SK-N-SH treated with all-trans-retinoic acid at 6 μM for 48 hours (cell line): ENCODE measurements at regions not wholly inside any gene's neighbourhood (a gene's known extent, or its start where the extent isn't known, plus 50 kb on each side); places are given as distances from the start of the nearest gene placed in this dataset.

Source experiments
- ATAC-seq: fragments of 200-7000 bp; cut with Tn5 transposase; 3 replicates; pipeline ENCODE4 v1.9.1; 2020; ENCODE audit warnings: mild to moderate bottlenecking, moderate library complexity
- ARNTL ChIP-seq: fragments of 450-650 bp; formaldehyde crosslinking; IDR thresholded peaks from 2 replicates; pipeline ENCODE4 v1.5.0; 2020; ENCODE audit warnings: low read depth, mild to moderate bottlenecking, moderate library complexity, borderline replicate concordance
- BACH2 ChIP-seq: fragments of 250-450 bp; sonication (Bioruptor Pico); IDR thresholded peaks from 2 replicates; pipeline ENCODE4 v1.9.0; 2021; ENCODE audit warnings: mild to moderate bottlenecking, borderline replicate concordance
- CSDC2 ChIP-seq: fragments of 250-450 bp; sonication (Bioruptor Pico); IDR thresholded peaks from 2 replicates; pipeline ENCODE4 v1.5.0; 2020; ENCODE audit warnings: mild to moderate bottlenecking, moderate library complexity
- ESRRG ChIP-seq: fragments of 250-450 bp; sonication (Bioruptor Pico); IDR thresholded peaks from 2 replicates; pipeline ENCODE4 v1.6.1; 2021; ENCODE audit warnings: mild to moderate bottlenecking
- GLIS3 ChIP-seq: fragments of 250-450 bp; sonication (Bioruptor Pico); IDR thresholded peaks from 2 replicates; pipeline ENCODE4 v1.5.0; 2020; ENCODE audit warnings: mild to moderate bottlenecking, moderate library complexity
- ISL1 ChIP-seq: fragments of 250-450 bp; sonication (Bioruptor Pico); IDR thresholded peaks from 2 replicates; pipeline ENCODE4 v2.1.2; 2022; ENCODE audit warnings: mild to moderate bottlenecking, moderate library complexity
- OSR1 ChIP-seq: fragments of 250-450 bp; sonication (Bioruptor Pico); IDR thresholded peaks from 2 replicates; pipeline ENCODE4 v1.8.0; 2022; ENCODE audit warnings: moderate library complexity, mild to moderate bottlenecking, inconsistent platforms
- PPARA ChIP-seq: fragments of 250-450 bp; sonication (Bioruptor Pico); IDR thresholded peaks from 2 replicates; pipeline ENCODE4 v1.5.0; 2020; ENCODE audit warnings: mild to moderate bottlenecking, borderline replicate concordance
- SNAI2 ChIP-seq: fragments of 250-450 bp; sonication (Bioruptor Pico); IDR thresholded peaks from 2 replicates; pipeline ENCODE4 v1.5.0; 2020; ENCODE audit warnings: mild to moderate bottlenecking, moderate library complexity
- TCF4 ChIP-seq: fragments of 250-450 bp; sonication (Bioruptor Pico); IDR thresholded peaks from 2 replicates; pipeline ENCODE4 v1.8.0; 2021; ENCODE audit warnings: mild to moderate bottlenecking, moderate library complexity, borderline replicate concordance
- TOX ChIP-seq: fragments of 250-450 bp; sonication (Bioruptor Pico); IDR thresholded peaks from 2 replicates; pipeline ENCODE4 v1.8.0; 2021; ENCODE audit warnings: mild to moderate bottlenecking, moderate library complexity, borderline replicate concordance
- ZC3H10 ChIP-seq: fragments of 250-450 bp; sonication (Bioruptor Pico); IDR thresholded peaks from 2 replicates; pipeline ENCODE4 v1.5.1; 2021; ENCODE audit warnings: mild to moderate bottlenecking, moderate library complexity
- ZFP3 ChIP-seq: fragments of 250-450 bp; sonication (Bioruptor Pico); IDR thresholded peaks from 2 replicates; pipeline ENCODE4 v1.5.0; 2020; ENCODE audit warnings: mild to moderate bottlenecking, moderate library complexity
- ZNF8 ChIP-seq: fragments of 450-650 bp; formaldehyde crosslinking; IDR thresholded peaks from 2 replicates; pipeline ENCODE4 v1.5.0; 2020; ENCODE audit warnings: mild to moderate bottlenecking, moderate library complexity
- TF ChIP-seq, protein P1 (sequence below): fragments of 250-450 bp; sonication (Bioruptor Pico); IDR thresholded peaks from 2 replicates; pipeline ENCODE4 v1.8.0; 2020; ENCODE audit warnings: mild to moderate bottlenecking, moderate library complexity, borderline replicate concordance
- TF ChIP-seq, protein P2 (sequence below): fragments of 250-450 bp; sonication (Bioruptor Pico); IDR thresholded peaks from 2 replicates; pipeline ENCODE4 v1.5.0; 2020; ENCODE audit warnings: mild to moderate bottlenecking, moderate library complexity
- TF ChIP-seq, protein P3 (sequence below): fragments of 250-450 bp; sonication (Bioruptor Pico); IDR thresholded peaks from 2 replicates; pipeline ENCODE4 v1.5.1; 2020; ENCODE audit warnings: low read depth, mild to moderate bottlenecking, moderate library complexity
- TF ChIP-seq, protein P4 (sequence below): fragments of 250-450 bp; sonication (Bioruptor Pico); IDR thresholded peaks from 2 replicates; pipeline ENCODE4 v1.5.1; 2021; ENCODE audit warnings: mild to moderate bottlenecking, moderate library complexity
- TF ChIP-seq, protein P5 (sequence below): fragments of 250-450 bp; sonication (Bioruptor Pico); IDR thresholded peaks from 2 replicates; pipeline ENCODE4 v1.8.0; 2021; ENCODE audit warnings: low read depth, mild to moderate bottlenecking, moderate library complexity, borderline replicate concordance

DNA sequence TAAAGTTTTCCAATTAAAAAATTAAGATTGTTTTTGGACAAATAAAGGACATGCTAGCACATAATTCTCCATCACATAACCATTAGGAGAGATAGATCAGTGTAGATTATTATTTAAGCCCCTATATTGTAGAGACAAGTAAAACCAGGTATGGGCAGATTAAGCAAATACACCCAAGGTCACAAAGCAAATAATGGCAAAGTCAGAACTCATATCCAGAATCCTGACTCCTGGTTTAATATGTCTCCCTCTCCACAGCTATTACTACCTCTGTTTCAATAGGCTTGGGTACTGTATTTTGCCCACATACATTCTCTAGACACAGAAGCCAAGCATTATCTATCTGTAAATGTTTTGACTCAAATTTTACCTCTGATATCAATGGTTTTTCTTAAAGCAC lies 282.3 kb downstream of the EPHA4 start:
- no peak for TF ChIP-seq ISL1 (CRISPR knock-in tag)
- TF ChIP-seq, protein P1, sequence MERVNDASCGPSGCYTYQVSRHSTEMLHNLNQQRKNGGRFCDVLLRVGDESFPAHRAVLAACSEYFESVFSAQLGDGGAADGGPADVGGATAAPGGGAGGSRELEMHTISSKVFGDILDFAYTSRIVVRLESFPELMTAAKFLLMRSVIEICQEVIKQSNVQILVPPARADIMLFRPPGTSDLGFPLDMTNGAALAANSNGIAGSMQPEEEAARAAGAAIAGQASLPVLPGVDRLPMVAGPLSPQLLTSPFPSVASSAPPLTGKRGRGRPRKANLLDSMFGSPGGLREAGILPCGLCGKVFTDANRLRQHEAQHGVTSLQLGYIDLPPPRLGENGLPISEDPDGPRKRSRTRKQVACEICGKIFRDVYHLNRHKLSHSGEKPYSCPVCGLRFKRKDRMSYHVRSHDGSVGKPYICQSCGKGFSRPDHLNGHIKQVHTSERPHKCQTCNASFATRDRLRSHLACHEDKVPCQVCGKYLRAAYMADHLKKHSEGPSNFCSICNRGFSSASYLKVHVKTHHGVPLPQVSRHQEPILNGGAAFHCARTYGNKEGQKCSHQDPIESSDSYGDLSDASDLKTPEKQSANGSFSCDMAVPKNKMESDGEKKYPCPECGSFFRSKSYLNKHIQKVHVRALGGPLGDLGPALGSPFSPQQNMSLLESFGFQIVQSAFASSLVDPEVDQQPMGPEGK (CRISPR knock-in tag): no peak
- no peak for TF ChIP-seq ARNTL (CRISPR knock-in tag)
- no peak for TF ChIP-seq BACH2
- TF ChIP-seq, protein P2, sequence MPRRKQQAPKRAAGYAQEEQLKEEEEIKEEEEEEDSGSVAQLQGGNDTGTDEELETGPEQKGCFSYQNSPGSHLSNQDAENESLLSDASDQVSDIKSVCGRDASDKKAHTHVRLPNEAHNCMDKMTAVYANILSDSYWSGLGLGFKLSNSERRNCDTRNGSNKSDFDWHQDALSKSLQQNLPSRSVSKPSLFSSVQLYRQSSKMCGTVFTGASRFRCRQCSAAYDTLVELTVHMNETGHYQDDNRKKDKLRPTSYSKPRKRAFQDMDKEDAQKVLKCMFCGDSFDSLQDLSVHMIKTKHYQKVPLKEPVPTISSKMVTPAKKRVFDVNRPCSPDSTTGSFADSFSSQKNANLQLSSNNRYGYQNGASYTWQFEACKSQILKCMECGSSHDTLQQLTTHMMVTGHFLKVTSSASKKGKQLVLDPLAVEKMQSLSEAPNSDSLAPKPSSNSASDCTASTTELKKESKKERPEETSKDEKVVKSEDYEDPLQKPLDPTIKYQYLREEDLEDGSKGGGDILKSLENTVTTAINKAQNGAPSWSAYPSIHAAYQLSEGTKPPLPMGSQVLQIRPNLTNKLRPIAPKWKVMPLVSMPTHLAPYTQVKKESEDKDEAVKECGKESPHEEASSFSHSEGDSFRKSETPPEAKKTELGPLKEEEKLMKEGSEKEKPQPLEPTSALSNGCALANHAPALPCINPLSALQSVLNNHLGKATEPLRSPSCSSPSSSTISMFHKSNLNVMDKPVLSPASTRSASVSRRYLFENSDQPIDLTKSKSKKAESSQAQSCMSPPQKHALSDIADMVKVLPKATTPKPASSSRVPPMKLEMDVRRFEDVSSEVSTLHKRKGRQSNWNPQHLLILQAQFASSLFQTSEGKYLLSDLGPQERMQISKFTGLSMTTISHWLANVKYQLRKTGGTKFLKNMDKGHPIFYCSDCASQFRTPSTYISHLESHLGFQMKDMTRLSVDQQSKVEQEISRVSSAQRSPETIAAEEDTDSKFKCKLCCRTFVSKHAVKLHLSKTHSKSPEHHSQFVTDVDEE (CRISPR knock-in tag): no peak
- no peak for TF ChIP-seq TOX (CRISPR knock-in tag)
- no peak for TF ChIP-seq SNAI2 (CRISPR knock-in tag)
- TF ChIP-seq, protein P3, sequence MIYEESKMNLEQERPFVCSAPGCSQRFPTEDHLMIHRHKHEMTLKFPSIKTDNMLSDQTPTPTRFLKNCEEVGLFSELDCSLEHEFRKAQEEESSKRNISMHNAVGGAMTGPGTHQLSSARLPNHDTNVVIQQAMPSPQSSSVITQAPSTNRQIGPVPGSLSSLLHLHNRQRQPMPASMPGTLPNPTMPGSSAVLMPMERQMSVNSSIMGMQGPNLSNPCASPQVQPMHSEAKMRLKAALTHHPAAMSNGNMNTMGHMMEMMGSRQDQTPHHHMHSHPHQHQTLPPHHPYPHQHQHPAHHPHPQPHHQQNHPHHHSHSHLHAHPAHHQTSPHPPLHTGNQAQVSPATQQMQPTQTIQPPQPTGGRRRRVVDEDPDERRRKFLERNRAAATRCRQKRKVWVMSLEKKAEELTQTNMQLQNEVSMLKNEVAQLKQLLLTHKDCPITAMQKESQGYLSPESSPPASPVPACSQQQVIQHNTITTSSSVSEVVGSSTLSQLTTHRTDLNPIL (CRISPR knock-in tag): no peak
- no peak for TF ChIP-seq GLIS3 (CRISPR knock-in tag)
- TF ChIP-seq, protein P4, sequence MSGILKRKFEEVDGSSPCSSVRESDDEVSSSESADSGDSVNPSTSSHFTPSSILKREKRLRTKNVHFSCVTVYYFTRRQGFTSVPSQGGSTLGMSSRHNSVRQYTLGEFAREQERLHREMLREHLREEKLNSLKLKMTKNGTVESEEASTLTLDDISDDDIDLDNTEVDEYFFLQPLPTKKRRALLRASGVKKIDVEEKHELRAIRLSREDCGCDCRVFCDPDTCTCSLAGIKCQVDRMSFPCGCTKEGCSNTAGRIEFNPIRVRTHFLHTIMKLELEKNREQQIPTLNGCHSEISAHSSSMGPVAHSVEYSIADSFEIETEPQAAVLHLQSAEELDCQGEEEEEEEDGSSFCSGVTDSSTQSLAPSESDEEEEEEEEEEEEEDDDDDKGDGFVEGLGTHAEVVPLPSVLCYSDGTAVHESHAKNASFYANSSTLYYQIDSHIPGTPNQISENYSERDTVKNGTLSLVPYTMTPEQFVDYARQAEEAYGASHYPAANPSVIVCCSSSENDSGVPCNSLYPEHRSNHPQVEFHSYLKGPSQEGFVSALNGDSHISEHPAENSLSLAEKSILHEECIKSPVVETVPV (CRISPR knock-in tag): no peak
- TF ChIP-seq CSDC2 (CRISPR knock-in tag): no peak
- no peak for TF ChIP-seq TCF4
- no peak for TF ChIP-seq ZNF8 (CRISPR knock-in tag)
- no peak for TF ChIP-seq ZC3H10
- TF ChIP-seq PPARA (CRISPR knock-in tag): no peak
- TF ChIP-seq, protein P5, sequence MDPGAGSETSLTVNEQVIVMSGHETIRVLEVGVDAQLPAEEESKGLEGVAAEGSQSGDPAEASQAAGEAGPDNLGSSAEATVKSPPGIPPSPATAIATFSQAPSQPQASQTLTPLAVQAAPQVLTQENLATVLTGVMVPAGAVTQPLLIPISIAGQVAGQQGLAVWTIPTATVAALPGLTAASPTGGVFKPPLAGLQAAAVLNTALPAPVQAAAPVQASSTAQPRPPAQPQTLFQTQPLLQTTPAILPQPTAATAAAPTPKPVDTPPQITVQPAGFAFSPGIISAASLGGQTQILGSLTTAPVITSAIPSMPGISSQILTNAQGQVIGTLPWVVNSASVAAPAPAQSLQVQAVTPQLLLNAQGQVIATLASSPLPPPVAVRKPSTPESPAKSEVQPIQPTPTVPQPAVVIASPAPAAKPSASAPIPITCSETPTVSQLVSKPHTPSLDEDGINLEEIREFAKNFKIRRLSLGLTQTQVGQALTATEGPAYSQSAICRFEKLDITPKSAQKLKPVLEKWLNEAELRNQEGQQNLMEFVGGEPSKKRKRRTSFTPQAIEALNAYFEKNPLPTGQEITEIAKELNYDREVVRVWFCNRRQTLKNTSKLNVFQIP: no peak
- ATAC-seq: no peak

DNA sequence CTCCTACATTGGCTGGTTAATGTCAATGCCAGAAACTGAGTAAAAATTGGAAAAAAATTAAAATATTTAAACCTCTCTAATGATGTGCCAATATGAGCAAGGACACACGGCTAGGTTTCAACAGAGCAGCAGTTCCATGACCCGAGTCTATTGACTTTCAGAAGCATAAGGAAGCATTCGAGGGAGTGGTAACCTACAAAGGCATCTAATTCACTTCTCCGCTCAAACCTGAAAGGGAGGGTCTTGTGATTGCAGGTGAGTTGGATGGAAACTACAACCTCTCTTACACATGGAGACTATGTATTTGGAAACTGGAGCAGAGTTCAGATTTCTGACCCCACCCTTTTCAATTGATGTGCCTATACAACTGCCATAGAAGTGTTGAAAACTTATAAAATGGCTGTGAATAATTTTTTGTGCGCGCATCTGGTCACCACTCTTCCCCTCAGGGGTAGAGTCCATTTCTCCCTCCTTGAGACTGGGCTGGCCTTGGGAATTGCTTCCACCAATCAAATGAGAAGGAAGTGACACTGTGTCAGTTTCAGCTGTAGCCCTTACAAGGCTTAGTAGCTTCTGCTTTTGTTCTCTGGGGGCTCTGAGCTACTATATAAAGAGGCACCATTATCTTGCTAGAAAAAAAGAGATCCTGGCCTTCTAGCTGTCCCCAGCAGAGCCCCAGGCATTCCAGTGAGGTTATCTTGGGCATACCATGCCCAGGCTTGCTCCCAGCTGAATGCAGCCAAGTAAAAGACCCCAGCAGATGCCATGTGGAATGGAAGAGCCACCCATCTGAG lies 278.0 kb downstream of the EPHA4 start:
- TF ChIP-seq PPARA (CRISPR knock-in tag): no peak
- TF ChIP-seq ARNTL (CRISPR knock-in tag): no peak
- TF ChIP-seq, protein P4 (CRISPR knock-in tag): no peak
- no peak for TF ChIP-seq ZNF8 (CRISPR knock-in tag)
- TF ChIP-seq OSR1 (CRISPR knock-in tag): no peak
- TF ChIP-seq ZFP3: no peak
- TF ChIP-seq TCF4: no peak
- no peak for TF ChIP-seq ISL1 (CRISPR knock-in tag)
- no peak for TF ChIP-seq ESRRG
- no peak for TF ChIP-seq SNAI2 (CRISPR knock-in tag)
- TF ChIP-seq BACH2: no peak
- no peak for TF ChIP-seq TOX (CRISPR knock-in tag)
- TF ChIP-seq, protein P3 (CRISPR knock-in tag): no peak
- ATAC-seq: no peak
